Keratinocyte (primary cell): ENCODE measurements at regions not wholly inside any gene's neighbourhood (a gene's known extent, or its start where the extent isn't known, plus 50 kb on each side); places are given as distances from the start of the nearest gene placed in this dataset.

Source experiments
- DNase-seq: peaks from one replicate; pipeline ENCODE4 v3.0.0-alpha.2; 2011; ENCODE audit warnings: low read depth, missing footprints, low spot score
- FAIRE-seq: peaks from 2 replicates; lab custom pipeline; 2011; peaks lifted over from hg19 to GRCh38; lab: Jason Lieb, UNC
- H2AFZ ChIP-seq: 2 replicates; pipeline ENCODE4 v1.6.0; 2012; ENCODE audit warnings: low read length, control low read depth, inconsistent platforms; ENCODE audit not compliant: control insufficient read depth
- H3K27ac ChIP-seq: 2 replicates; pipeline ENCODE4 v1.5.1; 2011; ENCODE audit warnings: low read length; ENCODE audit not compliant: control insufficient read depth, insufficient read depth
- H3K27me3 ChIP-seq: 3 replicates; pipeline ENCODE4 v1.6.0; 2011; ENCODE audit warnings: low read length; ENCODE audit not compliant: control insufficient read depth, insufficient read depth; ENCODE audit errors: extremely low read depth
- H3K36me3 ChIP-seq, 2 experiments: 2 replicates in 1 of 2; 3 replicates in 1 of 2; pipeline ENCODE4 v1.5.1; 2011; ENCODE audit warnings: low read length in 2 of 2, mild to moderate bottlenecking in 1 of 2; ENCODE audit not compliant: control insufficient read depth in 2 of 2, insufficient read depth in 2 of 2; ENCODE audit errors: extremely low read depth in 1 of 2
- H3K4me1 ChIP-seq: 3 replicates; pipeline ENCODE4 v1.5.1; 2011; ENCODE audit warnings: low read length; ENCODE audit not compliant: control insufficient read depth, insufficient read depth; ENCODE audit errors: extremely low read depth
- H3K4me2 ChIP-seq: 3 replicates; pipeline ENCODE4 v1.6.0; 2011; ENCODE audit warnings: low read depth, low read length; ENCODE audit not compliant: control insufficient read depth, insufficient read depth; ENCODE audit errors: extremely low read depth
- H3K4me3 ChIP-seq, 3 experiments: fragments of 200-600 bp in 1 of 3; sonication (generic) in 1 of 3; 2 replicates in 2 of 3; 3 replicates in 1 of 3; pipeline ENCODE4 v1.5.1; 2011 to 2016; ENCODE audit warnings: low read length in 3 of 3, mild to moderate bottlenecking in 3 of 3, control low read depth in 2 of 3, inconsistent platforms in 1 of 3, low read depth in 1 of 3, mixed read lengths in 1 of 3, mixed run types in 1 of 3, moderate library complexity in 1 of 3; ENCODE audit not compliant: control insufficient read depth in 2 of 3, insufficient read depth in 2 of 3; ENCODE audit errors: extremely low read depth in 1 of 3
- H3K79me2 ChIP-seq: 2 replicates; pipeline ENCODE4 v1.6.0; 2012; ENCODE audit warnings: low read length; ENCODE audit not compliant: control insufficient read depth, insufficient read depth
- H3K9ac ChIP-seq: 3 replicates; pipeline ENCODE4 v1.6.0; 2011; ENCODE audit warnings: low read length; ENCODE audit not compliant: control insufficient read depth, insufficient read depth; ENCODE audit errors: extremely low read depth
- H3K9me1 ChIP-seq: 3 replicates; pipeline ENCODE4 v1.6.0; 2011; ENCODE audit warnings: low read length; ENCODE audit not compliant: control insufficient read depth, insufficient read depth; ENCODE audit errors: extremely low read depth
- H3K9me3 ChIP-seq: 2 replicates; pipeline ENCODE4 v1.5.1; 2012; ENCODE audit warnings: low read depth, low read length; ENCODE audit not compliant: control insufficient read depth
- H4K20me1 ChIP-seq: 3 replicates; pipeline ENCODE4 v1.6.0; 2011; ENCODE audit warnings: low read length; ENCODE audit not compliant: control insufficient read depth, insufficient read depth; ENCODE audit errors: extremely low read depth
- CTCF ChIP-seq, 3 experiments: IDR thresholded peaks in 1 of 3; conservative IDR thresholded peaks in 1 of 3; optimal IDR thresholded peaks in 1 of 3; 2 replicates in 2 of 3; 3 replicates in 1 of 3; pipeline versions ENCODE3 to v1.5.1; 2011; ENCODE audit warnings: low read length in 3 of 3, mild to moderate bottlenecking in 3 of 3, moderate library complexity in 2 of 3, control low read depth in 1 of 3, inconsistent platforms in 1 of 3; ENCODE audit not compliant: insufficient read depth in 2 of 3; ENCODE audit errors: extremely low read depth in 1 of 3
- EZH2 ChIP-seq: IDR thresholded peaks from one replicate; pipeline ENCODE4 v1.6.1; 2012; ENCODE audit warnings: inconsistent platforms, mild to moderate bottlenecking, low read length, moderate library complexity
- dilution Hi-C: fragments of 300-500 bp; cut with MboI; formaldehyde crosslinking; loops from one replicate; pipeline ENCODE4 v1.7.0; 2020; ENCODE audit warnings: low sequenced_read_pairs; ENCODE audit not compliant: extremely low pct_ligation_motif_present

GRCh38 chr4:30946288-30946687, 226.1 kb downstream of the PCDH7 start:
- Histone ChIP-seq H3K4me1 (peaks cover 22% of the 10 kb centered on the region), H3K27me3 (no peaks in the 10 kb centered on the region), H3K36me3 (no peaks in the 10 kb centered on the region), H3K4me3 (no peak overlapping the region), H2AFZ (no peak overlapping the region), H3K4me2 (no peak overlapping the region), H3K79me2 (no peaks in the 10 kb centered on the region), H3K9ac (no peak overlapping the region), H4K20me1 (no peaks in the 10 kb centered on the region), H3K27ac (no peak overlapping the region), H3K9me1 (no peaks in the 10 kb centered on the region), H3K9me3 (no peaks in the 10 kb centered on the region)
- TF ChIP-seq EZH2 (no peak), CTCF (optimal IDR thresholded peaks at IDR 0.05 in 1 of 3, IDR thresholded peaks at IDR 0.05 in 1 of 3, conservative IDR thresholded peaks at IDR 0.05 in 1 of 3; ENCODE audit: extremely low read depth in 1 of 3, insufficient read depth in 2 of 3, low read length in 3 of 3) (no peak)
- FAIRE-seq (no peak), DNase-seq (no peak)
- dilution Hi-C loops, result no loop called here

- H3K27ac ChIP-seq, result peak overlapping the region; percentile 80
- H3K4me1 ChIP-seq, result peaks cover 42% of the 10 kb centered on the region
- no peak overlapping the region for H3K4me3 ChIP-seq
These were observed 228.5 kb downstream of the PCDH7 start for GRCh38 chr4:30948653-30949052.

More at GRCh38 chr4:30948653-30949052, 228.5 kb downstream of the PCDH7 start:
- H3K36me3 ChIP-seq, result no peaks in the 10 kb centered on the region
- H3K9me3 ChIP-seq, result no peaks in the 10 kb centered on the region
- H3K4me2 ChIP-seq, result peak overlapping the region; percentile 62
- H3K79me2 ChIP-seq, result no peaks in the 10 kb centered on the region
- TF ChIP-seq EZH2 (no peak), CTCF (optimal IDR thresholded peaks at IDR 0.05 in 1 of 3, IDR thresholded peaks at IDR 0.05 in 1 of 3, conservative IDR thresholded peaks at IDR 0.05 in 1 of 3; ENCODE audit: extremely low read depth in 1 of 3, insufficient read depth in 2 of 3, low read length in 3 of 3) (no peak)
- no peaks in the 10 kb centered on the region for H3K27me3 ChIP-seq
- DNase-seq, result no peak
- no peak overlapping the region for H3K9ac ChIP-seq
- FAIRE-seq, result peak; percentile 84
- dilution Hi-C loops, result no loop called here
- H3K9me1 ChIP-seq, result no peaks in the 10 kb centered on the region
- H2AFZ ChIP-seq, result peak overlapping the region; percentile 58
- H4K20me1 ChIP-seq, result no peaks in the 10 kb centered on the region
